IMR-90 (cell line): ENCODE measurements at regions not wholly inside any gene's neighbourhood (a gene's known extent, or its start where the extent isn't known, plus 50 kb on each side); places are given as distances from the start of the nearest gene placed in this dataset.

Experiments used
- ATAC-seq: fragments of 200-7000 bp; cut with Tn5 transposase; 2 replicates; pipeline ENCODE4 v1.9.1; 2020; ENCODE audit warnings: low read depth, mild to moderate bottlenecking, moderate library complexity
- BruUV-seq: library from RNA; stranded (reverse); fragments of 400-500 nt; replicated peaks from 2 replicates; lab custom pipeline; 2021; lab: Mats Ljungman, UMichigan
- CTCF ChIA-PET: fragments of 300-600 bp; formaldehyde crosslinking; extraction: SDS; loops from one replicate; lab custom pipeline; 2021; ENCODE audit warnings: antibody characterized with exemption; lab: Yijun Ruan, JAX
- POLR2A ChIA-PET: fragments of 300-600 bp; sonication (Branson Sonifier 250); formaldehyde crosslinking; loops from one replicate; lab custom pipeline; 2022; ENCODE audit warnings: antibody characterized with exemption; ENCODE audit not compliant: unreplicated experiment; lab: Charles Lee
- DNase-seq: peaks from one replicate; pipeline ENCODE4 v3.0.0; 2013
- H2AFZ ChIP-seq: replicated peaks from 2 replicates; pipeline ENCODE3; 2013; ENCODE audit warnings: low read length, mild to moderate bottlenecking; ENCODE audit not compliant: poor library complexity
- H2AK5ac ChIP-seq: 2 replicates; pipeline ENCODE4 v1.6.1; 2013; ENCODE audit warnings: low read depth, low read length, inconsistent platforms
- H2AK9ac ChIP-seq: replicated peaks from 2 replicates; pipeline ENCODE3; 2013; ENCODE audit warnings: mild to moderate bottlenecking, low read depth, low read length, moderate library complexity; ENCODE audit not compliant: poor library complexity
- H2BK120ac ChIP-seq: 2 replicates; pipeline ENCODE4 v1.6.1; 2013; ENCODE audit warnings: low read depth, low read length, inconsistent platforms
- H2BK15ac ChIP-seq: 3 replicates; pipeline ENCODE4 v1.6.1; 2013; ENCODE audit warnings: low read depth, low read length, inconsistent platforms
- H2BK20ac ChIP-seq: 2 replicates; pipeline ENCODE4 v1.6.1; 2013; ENCODE audit warnings: low read depth, mild to moderate bottlenecking, inconsistent platforms, low read length, moderate library complexity
- H2BK5ac ChIP-seq: 2 replicates; pipeline ENCODE4 v1.6.1; 2013; ENCODE audit warnings: mild to moderate bottlenecking, low read depth, low read length, inconsistent platforms; ENCODE audit not compliant: poor library complexity, severe bottlenecking
- H3K14ac ChIP-seq: replicated peaks from 2 replicates; pipeline ENCODE4 v1.6.1; 2013; ENCODE audit warnings: low read depth, low read length, inconsistent platforms
- H3K18ac ChIP-seq: 2 replicates; pipeline ENCODE4 v1.6.1; 2013; ENCODE audit warnings: low read depth, low read length, control low read depth
- H3K23ac ChIP-seq: 2 replicates; pipeline ENCODE4 v1.6.1; 2013; ENCODE audit warnings: low read depth, low read length, inconsistent platforms
- H3K27ac ChIP-seq: 2 replicates; pipeline ENCODE4 v1.5.1; 2013; ENCODE audit warnings: mild to moderate bottlenecking, control low read depth, low read length; ENCODE audit not compliant: insufficient read depth
- H3K27me3 ChIP-seq: 2 replicates; pipeline ENCODE4 v1.6.1; 2013; ENCODE audit warnings: low read length; ENCODE audit not compliant: control insufficient read depth, insufficient read depth
- H3K36me3 ChIP-seq: 2 replicates; pipeline ENCODE4 v1.6.1; 2013; ENCODE audit warnings: low read length, mixed read lengths; ENCODE audit not compliant: control insufficient read depth, insufficient read depth
- H3K4ac ChIP-seq: 2 replicates; pipeline ENCODE4 v1.6.1; 2013; ENCODE audit warnings: low read depth, low read length, inconsistent platforms
- H3K4me1 ChIP-seq: 2 replicates; pipeline ENCODE4 v1.6.1; 2013; ENCODE audit warnings: low read length, mixed read lengths; ENCODE audit not compliant: control insufficient read depth, insufficient read depth
- H3K4me2 ChIP-seq: 2 replicates; pipeline ENCODE4 v1.6.1; 2013; ENCODE audit warnings: low read depth, mild to moderate bottlenecking, control low read depth, low read length, moderate library complexity
- H3K4me3 ChIP-seq: 2 replicates; pipeline ENCODE4 v1.5.1; 2013; ENCODE audit warnings: low read depth, mild to moderate bottlenecking, control low read depth, low read length, moderate library complexity; ENCODE audit not compliant: insufficient read depth
- H3K56ac ChIP-seq: 2 replicates; pipeline ENCODE4 v1.6.1; 2013; ENCODE audit warnings: low read length, inconsistent platforms; ENCODE audit not compliant: insufficient read depth; ENCODE audit errors: extremely low read depth
- H3K79me1 ChIP-seq, 2 experiments: 2 replicates each; pipeline ENCODE4 v1.6.1; 2013; ENCODE audit warnings: low read length in 2 of 2, inconsistent platforms in 1 of 2, low read depth in 1 of 2
- H3K9ac ChIP-seq: 2 replicates; pipeline ENCODE4 v1.6.1; 2013; ENCODE audit warnings: low read depth, low read length, control low read depth
- H3K9me1 ChIP-seq: 2 replicates; pipeline ENCODE4 v1.6.1; 2013; ENCODE audit warnings: low read length, inconsistent platforms; ENCODE audit not compliant: insufficient read depth
- H3K9me3 ChIP-seq: 2 replicates; pipeline ENCODE4 v1.6.1; 2013; ENCODE audit warnings: low read length; ENCODE audit not compliant: control insufficient read depth, insufficient read depth
- H4K20me1 ChIP-seq: 2 replicates; pipeline ENCODE4 v1.6.1; 2013; ENCODE audit warnings: low read length, inconsistent platforms; ENCODE audit not compliant: insufficient read depth
- H4K5ac ChIP-seq: 2 replicates; pipeline ENCODE4 v1.6.1; 2013; ENCODE audit warnings: mild to moderate bottlenecking, low read depth, low read length, control low read depth
- H4K8ac ChIP-seq, 2 experiments: 2 replicates each; pipeline ENCODE4 v1.6.1; 2013; ENCODE audit warnings: low read depth in 2 of 2, low read length in 2 of 2, control low read depth in 1 of 2, inconsistent platforms in 1 of 2
- H4K91ac ChIP-seq: 2 replicates; pipeline ENCODE4 v1.6.1; 2013; ENCODE audit warnings: low read depth, low read length, inconsistent platforms; ENCODE audit not compliant: insufficient read depth
- CHD1 ChIP-seq: IDR thresholded peaks from 2 replicates; pipeline ENCODE4 v1.6.1; 2012; ENCODE audit warnings: low read depth, low read length, improper control_type of control experiment
- FOS ChIP-seq: fragments of 150-350 bp; IDR thresholded peaks from 2 replicates; pipeline ENCODE4 v1.6.1; 2016; ENCODE audit warnings: low read depth, low read length
- POLR2A ChIP-seq: IDR thresholded peaks from 2 replicates; pipeline ENCODE4 v1.6.1; 2012; ENCODE audit warnings: mild to moderate bottlenecking, low read depth, low read length
- RAD21 ChIP-seq: IDR thresholded peaks from 2 replicates; pipeline ENCODE4 v1.6.1; 2012; ENCODE audit warnings: low read length, improper control_type of control experiment
- SMC3 ChIP-seq: fragments of 150-350 bp; IDR thresholded peaks from 2 replicates; pipeline ENCODE4 v1.6.1; 2016; ENCODE audit warnings: low read depth, mild to moderate bottlenecking, antibody characterized with exemption, low read length, moderate library complexity
- WGBS, 2 experiments: methylation state at CpG; one replicate each; pipeline versions ENCODE4 v1.1.5 to v1.1.7; 2013; ENCODE audit warnings: missing lambda C conversion rate in 2 of 2; ENCODE audit not compliant: insufficient read length in 1 of 2; ENCODE audit errors: extremely low coverage in 2 of 2; 5-methylcytosine and 5-hydroxymethylcytosine counted together
- dilution Hi-C: fragments of 300-500 bp; cut with HindIII; formaldehyde crosslinking; loops from one replicate; pipeline ENCODE4 v1.14.3; 2018; ENCODE audit warnings: low sequenced_read_pairs; ENCODE audit not compliant: unreplicated experiment
- in situ Hi-C: fragments of 300-500 bp; cut with MboI; formaldehyde crosslinking; loops from 3 replicates; pipeline ENCODE4 v1.14.3; 2019; ENCODE audit warnings: low sequenced_read_pairs, inconsistent platforms, mixed read lengths
- intact Hi-C: fragments of 100-400 bp; cut with micrococcal nuclease; formaldehyde crosslinking; loops from 2 replicates; pipeline ENCODE4 v1.10.0; 2022
- TF ChIP-seq, protein P1 (sequence below): fragments of 150-350 bp; IDR thresholded peaks from 2 replicates; pipeline ENCODE4 v1.6.1; 2016; ENCODE audit warnings: low read depth, mild to moderate bottlenecking, low read length, moderate library complexity, borderline replicate concordance
- TF ChIP-seq, protein P2 (sequence below): fragments of 150-350 bp; IDR thresholded peaks from 2 replicates; pipeline ENCODE4 v1.6.1; 2017; ENCODE audit warnings: mild to moderate bottlenecking, antibody characterized with exemption, low read length, low read depth

DNA sequence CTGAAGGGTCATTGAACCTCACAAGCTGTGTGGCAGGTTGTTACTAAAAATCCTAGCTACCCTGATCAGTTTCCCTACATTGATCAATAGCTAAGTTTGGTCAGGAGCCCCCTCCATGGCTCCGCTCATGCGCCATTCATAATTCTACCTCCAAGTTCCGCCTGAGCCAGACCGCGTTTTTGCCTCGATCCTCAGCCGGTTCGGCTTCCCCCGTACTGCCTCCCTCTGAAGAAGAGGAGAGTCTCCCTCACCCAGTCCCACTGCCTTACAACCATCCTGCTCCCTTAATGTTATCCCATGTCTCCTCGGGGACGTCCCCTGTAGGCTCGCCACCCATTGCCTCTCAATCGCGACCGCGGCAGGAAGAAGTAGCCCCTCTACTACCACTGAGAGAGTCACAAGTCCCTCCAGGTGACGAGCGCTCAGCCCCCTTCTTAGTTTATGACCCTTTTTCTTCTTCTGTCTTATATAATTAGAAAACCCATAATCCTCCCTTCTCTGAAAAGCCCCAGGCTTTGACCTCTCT lies 158.2 kb downstream of the DEFB131A start:
- no peak overlapping the region for H2BK120ac ChIP-seq
- H2BK20ac ChIP-seq, result no peak overlapping the region
- H3K4me3 ChIP-seq, result no peak overlapping the region
- ATAC-seq, result no peak
- H3K36me3 ChIP-seq, result no peaks in the 10 kb centered on the region
- no peak overlapping the region for H2AFZ ChIP-seq
- H3K23ac ChIP-seq, result no peak overlapping the region
- no peak overlapping the region for H4K91ac ChIP-seq
- no peak overlapping the region for H2AK9ac ChIP-seq
- H2BK5ac ChIP-seq, result no peak overlapping the region
- no peak for TF ChIP-seq FOS
- no peak for TF ChIP-seq SMC3
- TF ChIP-seq, protein P1, sequence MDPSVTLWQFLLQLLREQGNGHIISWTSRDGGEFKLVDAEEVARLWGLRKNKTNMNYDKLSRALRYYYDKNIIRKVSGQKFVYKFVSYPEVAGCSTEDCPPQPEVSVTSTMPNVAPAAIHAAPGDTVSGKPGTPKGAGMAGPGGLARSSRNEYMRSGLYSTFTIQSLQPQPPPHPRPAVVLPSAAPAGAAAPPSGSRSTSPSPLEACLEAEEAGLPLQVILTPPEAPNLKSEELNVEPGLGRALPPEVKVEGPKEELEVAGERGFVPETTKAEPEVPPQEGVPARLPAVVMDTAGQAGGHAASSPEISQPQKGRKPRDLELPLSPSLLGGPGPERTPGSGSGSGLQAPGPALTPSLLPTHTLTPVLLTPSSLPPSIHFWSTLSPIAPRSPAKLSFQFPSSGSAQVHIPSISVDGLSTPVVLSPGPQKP, result no peak
- TF ChIP-seq POLR2A, result no peak
- no peak for TF ChIP-seq CHD1
- TF ChIP-seq, protein P2, sequence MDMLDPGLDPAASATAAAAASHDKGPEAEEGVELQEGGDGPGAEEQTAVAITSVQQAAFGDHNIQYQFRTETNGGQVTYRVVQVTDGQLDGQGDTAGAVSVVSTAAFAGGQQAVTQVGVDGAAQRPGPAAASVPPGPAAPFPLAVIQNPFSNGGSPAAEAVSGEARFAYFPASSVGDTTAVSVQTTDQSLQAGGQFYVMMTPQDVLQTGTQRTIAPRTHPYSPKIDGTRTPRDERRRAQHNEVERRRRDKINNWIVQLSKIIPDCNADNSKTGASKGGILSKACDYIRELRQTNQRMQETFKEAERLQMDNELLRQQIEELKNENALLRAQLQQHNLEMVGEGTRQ, result no peak
- no peak for TF ChIP-seq RAD21
- no peak overlapping the region for H3K56ac ChIP-seq
- peaks cover 4% of the 10 kb centered on the region for H3K9me3 ChIP-seq
- H2AK5ac ChIP-seq, result no peak overlapping the region
- H3K4me2 ChIP-seq, result no peak overlapping the region
- H3K79me1 ChIP-seq, result no peaks in the 10 kb centered on the region
- dilution Hi-C loops, result no loop called here
- in situ Hi-C loops, result no loop called here
- no peak overlapping the region for H4K8ac ChIP-seq
- no peak overlapping the region for H3K4ac ChIP-seq
- H2BK15ac ChIP-seq, result no peak overlapping the region
- H4K20me1 ChIP-seq, result no peaks in the 10 kb centered on the region
- DNase-seq, result no peak
- ChIA-PET CTCF (no interaction called here), POLR2A (no interaction called here)
- no peak overlapping the region for H3K18ac ChIP-seq
- no peak overlapping the region for H3K14ac ChIP-seq
- H3K4me1 ChIP-seq, result no peaks in the 10 kb centered on the region
- no peak overlapping the region for H3K27ac ChIP-seq
- no peaks in the 10 kb centered on the region for H3K9me1 ChIP-seq
- H4K5ac ChIP-seq, result no peak overlapping the region
- no peak overlapping the region for H3K9ac ChIP-seq
- H3K27me3 ChIP-seq, result no peaks in the 10 kb centered on the region
- WGBS, 2 experiments, result 70% methylated on average over 4 of the region's 18 CpGs; no CpG with 5 or more reads in 1 of the 2 experiments
- intact Hi-C loops, result no loop called here
- BruUV-seq, result no TSS peak
